Activated naive CD8-positive, alpha-beta T cell treated with anti-CD3 and anti-CD28 coated beads for 36 hours (primary cell): ENCODE measurements at regions not wholly inside any gene's neighbourhood (a gene's known extent, or its start where the extent isn't known, plus 50 kb on each side); places are given as distances from the start of the nearest gene placed in this dataset.
"Not testable (repeated sequence)": the region's sequence is repeated elsewhere in the genome, so short reads cannot be mapped to it uniquely, and the experiment has no call there.

Experiments used
- DNase-seq: peaks from one replicate; pipeline ENCODE4 v3.0.0; 2021
- H3K27ac Mint-ChIP-seq: one replicate; pipeline ENCODE4 v1.8.0; 2022; ENCODE audit warnings: mild to moderate bottlenecking, moderate library complexity, mixed read lengths
- H3K27me3 Mint-ChIP-seq: one replicate; pipeline ENCODE4 v1.8.0; 2022; ENCODE audit warnings: mild to moderate bottlenecking, mixed read lengths
- H3K36me3 Mint-ChIP-seq: one replicate; pipeline ENCODE4 v1.8.0; 2021; ENCODE audit warnings: mild to moderate bottlenecking, mixed read lengths
- H3K4me1 Mint-ChIP-seq: one replicate; pipeline ENCODE4 v1.8.0; 2021; ENCODE audit warnings: mixed read lengths
- H3K4me3 Mint-ChIP-seq: one replicate; pipeline ENCODE4 v1.8.0; 2022; ENCODE audit warnings: mild to moderate bottlenecking, moderate library complexity, mixed read lengths
- H3K9me3 Mint-ChIP-seq: one replicate; pipeline ENCODE4 v1.8.0; 2022; ENCODE audit warnings: mixed read lengths

DNA sequence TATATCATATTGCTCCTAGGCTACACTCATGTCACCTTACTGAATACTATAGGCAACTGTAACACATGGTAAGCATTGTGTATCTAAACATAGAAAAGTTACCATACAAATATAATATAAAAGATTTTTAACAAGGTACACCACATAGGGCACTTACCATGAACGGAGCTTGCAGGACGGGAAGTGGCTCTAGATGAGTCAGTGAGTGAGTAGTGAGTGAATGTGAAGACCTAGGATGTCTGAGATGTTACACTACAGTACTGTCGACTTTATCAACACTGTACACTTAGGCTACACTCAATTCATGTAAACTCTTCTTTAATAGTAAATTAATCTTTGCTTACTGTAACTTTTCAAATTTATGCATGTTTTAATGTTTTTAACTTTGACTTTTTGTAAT, 81.0 kb upstream of the PLD5 start:
- no peaks in the 10 kb centered on the region for H3K36me3 Mint-ChIP-seq

DNA sequence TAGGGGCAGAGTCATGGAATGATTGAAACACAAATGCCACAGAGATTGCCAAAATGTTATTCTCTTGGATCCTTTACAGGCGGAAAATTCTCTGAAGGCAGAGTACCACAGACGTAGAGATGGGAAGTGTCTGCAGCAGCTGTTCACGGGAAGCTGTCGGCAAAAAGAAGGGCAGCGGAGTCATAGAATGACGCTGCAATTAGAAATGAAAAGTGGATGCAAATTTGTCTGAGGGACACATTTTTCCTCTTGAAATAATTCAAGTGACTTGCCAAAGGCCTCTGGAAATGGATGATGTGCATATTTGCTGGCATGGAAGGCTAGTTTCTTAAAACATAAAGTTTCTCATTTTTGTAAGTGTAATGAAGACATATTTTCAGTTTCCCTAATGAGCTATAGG, 77.5 kb upstream of the PLD5 start:
- DNase-seq, result no peak
- no peaks in the 10 kb centered on the region for H3K27me3 Mint-ChIP-seq
- H3K9me3 Mint-ChIP-seq, result peaks cover 11% of the 10 kb centered on the region
- no peaks in the 10 kb centered on the region for H3K36me3 Mint-ChIP-seq
- no peaks in the 10 kb centered on the region for H3K4me1 Mint-ChIP-seq
- no peak overlapping the region for H3K4me3 Mint-ChIP-seq
- no peak overlapping the region for H3K27ac Mint-ChIP-seq

More for the DNA sequence above, 81.0 kb upstream of the PLD5 start:
- no peak overlapping the region for H3K27ac Mint-ChIP-seq
- H3K4me3 Mint-ChIP-seq, result no peak overlapping the region
- no peak for DNase-seq
- no peaks in the 10 kb centered on the region for H3K27me3 Mint-ChIP-seq
- H3K4me1 Mint-ChIP-seq, result no peaks in the 10 kb centered on the region
- H3K9me3 Mint-ChIP-seq, result no peaks in the 10 kb centered on the region

DNA sequence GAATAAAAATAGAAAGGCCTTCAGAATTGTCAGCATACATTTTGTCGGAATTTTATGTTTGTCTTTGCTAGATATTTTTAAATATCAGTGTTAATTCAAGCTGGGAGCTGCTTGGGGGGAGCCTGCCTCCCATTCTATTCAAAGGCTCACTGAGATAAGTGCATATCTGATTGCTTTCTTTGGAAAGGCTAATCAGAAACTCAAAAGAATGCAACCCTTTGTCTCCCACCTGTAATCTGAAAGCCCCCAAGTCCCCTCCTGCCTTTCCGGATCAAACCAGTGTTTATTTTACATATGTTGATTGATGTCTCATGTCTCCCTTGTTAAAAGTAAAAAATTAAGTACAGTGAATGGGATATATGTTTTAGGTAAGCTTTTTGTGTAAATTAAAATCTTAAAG, 69.3 kb upstream of the PLD5 start:
- not testable (repeated sequence) for DNase-seq, H3K4me3 Mint-ChIP-seq, H3K36me3 Mint-ChIP-seq, H3K27ac Mint-ChIP-seq, H3K27me3 Mint-ChIP-seq, H3K4me1 Mint-ChIP-seq
- peaks cover 31% of the 10 kb centered on the region for H3K9me3 Mint-ChIP-seq

DNA sequence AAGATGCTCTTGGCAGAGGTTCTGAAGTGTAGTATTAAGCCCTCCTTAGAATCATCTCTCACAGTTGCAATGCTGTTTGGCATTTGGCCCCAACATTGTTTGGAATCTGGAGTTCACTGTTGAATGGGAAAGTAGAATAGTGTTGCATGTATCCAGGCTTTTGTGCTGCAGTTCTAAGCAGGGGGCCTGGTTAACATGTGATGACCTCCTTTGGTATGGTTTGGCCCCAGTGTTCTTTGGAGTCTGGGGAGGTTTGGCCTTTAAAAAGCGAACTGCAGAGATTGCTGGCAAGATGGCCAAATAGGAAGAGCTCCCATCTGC, 61.8 kb upstream of the PLD5 start:
- no peak overlapping the region for H3K27ac Mint-ChIP-seq
- DNase-seq, result no peak
- no peaks in the 10 kb centered on the region for H3K36me3 Mint-ChIP-seq
- H3K27me3 Mint-ChIP-seq, result peaks cover 9% of the 10 kb centered on the region
- H3K4me1 Mint-ChIP-seq, result no peaks in the 10 kb centered on the region
- no peak overlapping the region for H3K4me3 Mint-ChIP-seq
- peaks cover 5% of the 10 kb centered on the region for H3K9me3 Mint-ChIP-seq

DNA sequence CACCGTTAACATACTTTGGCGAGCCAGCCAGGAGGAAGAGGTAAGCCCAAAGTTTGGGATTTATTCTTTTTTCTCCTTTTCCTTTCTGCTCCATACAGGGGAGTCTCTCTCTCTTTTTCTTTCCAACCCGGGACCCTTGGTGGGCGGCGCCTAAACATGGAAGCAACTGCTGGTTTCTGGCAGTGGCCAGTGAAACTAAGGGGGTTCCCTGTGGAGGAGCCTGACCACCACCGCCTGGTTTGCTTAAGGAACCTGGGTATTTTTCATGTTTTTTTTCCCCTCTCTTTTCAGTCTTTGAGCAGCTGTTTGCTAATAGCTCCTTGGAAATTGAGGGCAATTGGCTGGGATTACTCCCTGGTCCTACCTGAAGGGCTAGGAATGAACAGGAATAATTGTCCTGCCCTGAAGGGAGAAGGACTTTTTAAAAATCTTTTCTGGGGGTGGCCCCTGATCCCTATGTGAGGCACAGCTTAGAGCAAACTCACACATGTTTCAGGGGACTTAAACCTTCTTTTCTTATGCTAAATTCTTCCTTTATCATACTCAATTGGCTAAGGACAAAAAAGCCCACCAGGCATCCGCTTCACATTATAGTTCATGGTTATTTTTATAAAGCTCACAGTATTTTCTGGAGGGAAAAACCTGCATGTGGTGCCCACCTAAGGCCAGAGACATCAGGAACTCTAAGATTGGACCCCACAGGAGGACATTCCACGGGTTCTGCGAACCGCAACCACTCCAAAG, 61.3 kb upstream of the PLD5 start:
- peaks cover 5% of the 10 kb centered on the region for H3K9me3 Mint-ChIP-seq
- H3K27me3 Mint-ChIP-seq, result peaks cover 9% of the 10 kb centered on the region
- no peak for DNase-seq
- H3K4me1 Mint-ChIP-seq, result no peaks in the 10 kb centered on the region
- no peaks in the 10 kb centered on the region for H3K36me3 Mint-ChIP-seq
- no peak overlapping the region for H3K27ac Mint-ChIP-seq
- H3K4me3 Mint-ChIP-seq, result no peak overlapping the region

DNA sequence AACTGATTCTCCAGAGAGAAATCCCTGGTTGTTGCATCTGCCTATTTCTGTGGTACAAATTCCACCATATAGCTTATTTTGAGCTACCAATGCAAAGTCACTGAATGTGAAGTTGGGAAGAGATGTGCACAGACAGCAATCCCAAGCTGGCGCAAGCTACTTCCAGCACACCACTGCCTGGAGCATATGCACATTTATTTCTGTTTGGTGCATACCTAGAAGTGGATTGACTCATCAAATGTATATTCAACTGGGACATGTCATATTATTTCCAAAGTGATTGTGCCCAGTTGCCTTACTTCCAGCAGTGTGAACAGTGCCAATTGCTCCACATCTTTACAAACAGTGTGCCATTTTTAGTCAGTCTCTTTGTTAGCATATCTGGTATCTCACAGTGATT, 58.2 kb upstream of the PLD5 start:
- Mint-ChIP-seq H3K27ac (no peak overlapping the region), H3K36me3 (no peaks in the 10 kb centered on the region), H3K9me3 (no peaks in the 10 kb centered on the region), H3K27me3 (peaks cover 9% of the 10 kb centered on the region), H3K4me1 (no peaks in the 10 kb centered on the region), H3K4me3 (no peak overlapping the region)
- no peak for DNase-seq

DNA sequence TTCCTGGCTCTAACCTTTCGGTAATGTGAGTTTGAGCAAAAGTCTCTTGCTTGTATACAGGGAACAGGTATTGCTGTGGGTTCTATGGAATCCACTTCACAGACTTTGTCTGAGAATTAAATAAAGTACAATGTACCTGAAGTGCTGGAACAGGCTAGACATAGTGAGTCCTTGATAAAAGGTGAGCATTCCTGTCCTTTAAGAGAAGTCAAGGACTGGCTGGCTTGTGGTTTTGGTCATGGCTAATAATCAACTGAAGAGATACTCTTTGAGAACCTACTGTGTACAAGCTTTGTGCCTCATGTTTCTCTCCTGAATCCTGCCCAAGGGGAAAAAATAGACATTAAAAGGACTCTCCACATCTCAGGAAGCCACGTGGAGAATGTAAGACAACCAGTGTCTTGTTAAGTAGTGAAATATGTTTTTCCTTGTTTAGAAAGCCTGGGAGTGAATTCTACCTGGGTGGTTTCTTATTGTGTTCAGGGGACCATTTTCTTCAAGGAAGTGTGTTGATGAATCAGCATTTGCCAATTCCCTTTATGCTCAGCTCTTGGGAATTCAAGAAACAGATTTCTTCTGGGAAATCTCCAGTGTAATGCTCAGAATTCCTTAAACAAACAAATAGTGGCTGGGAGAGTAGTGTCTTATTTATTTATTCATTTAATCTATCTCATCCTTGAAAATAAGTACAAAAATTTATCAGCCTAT, 55.2 kb upstream of the PLD5 start:
- no peak for DNase-seq
- H3K27me3 Mint-ChIP-seq, result peaks cover 3% of the 10 kb centered on the region
- no peaks in the 10 kb centered on the region for H3K36me3 Mint-ChIP-seq
- no peak overlapping the region for H3K4me3 Mint-ChIP-seq
- H3K27ac Mint-ChIP-seq, result no peak overlapping the region
- peaks cover 1% of the 10 kb centered on the region for H3K9me3 Mint-ChIP-seq
- no peaks in the 10 kb centered on the region for H3K4me1 Mint-ChIP-seq
